Loucy (cell line): ENCODE measurements at regions not wholly inside any gene's neighbourhood (a gene's known extent, or its start where the extent isn't known, plus 50 kb on each side); places are given as distances from the start of the nearest gene placed in this dataset.
A peak's percentile ranks its signal among the peaks of the same experiment; 100 is the strongest.

Experiments used
- H2AFZ ChIP-seq: fragments of 200-600 bp; sonication (generic); 2 replicates; pipeline ENCODE4 v1.6.0; 2016; ENCODE audit warnings: antibody characterized with exemption, mild to moderate bottlenecking, low read length, moderate library complexity
- H3F3A ChIP-seq: fragments of 200-600 bp; 2 replicates; pipeline ENCODE4 v1.6.0; 2016; ENCODE audit warnings: antibody characterized with exemption, low read depth, mild to moderate bottlenecking
- H3K27me3 ChIP-seq: fragments of 200-600 bp; sonication (generic); 2 replicates; pipeline ENCODE4 v1.6.1; 2014; ENCODE audit warnings: low read length, mild to moderate bottlenecking; ENCODE audit not compliant: insufficient read depth, poor library complexity, severe bottlenecking
- H3K36me3 ChIP-seq: fragments of 200-600 bp; sonication (generic); 2 replicates; pipeline ENCODE4 v1.6.1; 2016; ENCODE audit warnings: low read length; ENCODE audit not compliant: insufficient read depth
- H3K4me1 ChIP-seq: fragments of 200-600 bp; sonication (generic); 2 replicates; pipeline ENCODE4 v1.5.1; 2014; ENCODE audit warnings: low read length, mild to moderate bottlenecking; ENCODE audit not compliant: insufficient read depth, poor library complexity, severe bottlenecking
- H3K4me2 ChIP-seq: fragments of 200-600 bp; sonication (generic); 2 replicates; pipeline ENCODE4 v1.6.0; 2014; ENCODE audit warnings: antibody characterized with exemption, low read length, low read depth, mild to moderate bottlenecking; ENCODE audit not compliant: poor library complexity, severe bottlenecking
- H3K4me3 ChIP-seq: fragments of 200-600 bp; sonication (generic); 2 replicates; pipeline ENCODE4 v1.5.1; 2014; ENCODE audit warnings: low read length, mild to moderate bottlenecking, mixed read lengths; ENCODE audit not compliant: poor library complexity, severe bottlenecking
- H3K79me2 ChIP-seq: fragments of 200-600 bp; sonication (generic); 2 replicates; pipeline ENCODE4 v1.6.1; 2014; ENCODE audit warnings: low read length; ENCODE audit not compliant: insufficient read depth
- H3K9ac ChIP-seq: fragments of 200-600 bp; sonication (generic); 2 replicates; pipeline ENCODE4 v1.6.0; 2014; ENCODE audit warnings: mild to moderate bottlenecking, low read depth, low read length, moderate library complexity; ENCODE audit not compliant: poor library complexity, severe bottlenecking
- H3K9me2 ChIP-seq: fragments of 200-600 bp; sonication (generic); replicated peaks from 2 replicates; pipeline ENCODE4 v1.6.1; 2016; ENCODE audit warnings: low read depth, low read length, mixed read lengths
- H3K9me3 ChIP-seq: fragments of 200-600 bp; sonication (generic); 2 replicates; pipeline ENCODE4 v1.6.1; 2014; ENCODE audit warnings: mild to moderate bottlenecking, antibody characterized with exemption, low read length, low read depth; ENCODE audit not compliant: insufficient read depth
- H4K20me1 ChIP-seq: fragments of 200-600 bp; sonication (generic); 2 replicates; pipeline ENCODE4 v1.6.0; 2014; ENCODE audit warnings: antibody characterized with exemption, low read length, mild to moderate bottlenecking; ENCODE audit not compliant: insufficient read depth, poor library complexity, severe bottlenecking
- CTCF ChIP-seq: fragments of 200-600 bp; sonication (generic); conservative IDR thresholded peaks from 2 replicates; pipeline ENCODE4 v1.5.1; 2014; ENCODE audit warnings: mild to moderate bottlenecking, antibody characterized with exemption, low read length
- EZH2phosphoT487 ChIP-seq: fragments of 200-600 bp; IDR thresholded peaks from 2 replicates; pipeline ENCODE4 v1.6.1; 2018; ENCODE audit warnings: antibody characterized with exemption, mild to moderate bottlenecking, moderate library complexity, borderline replicate concordance

- TF ChIP-seq EZH2phosphoT487 = no peak
- no peak for TF ChIP-seq CTCF
- no peaks in the 10 kb centered on the region for H3F3A ChIP-seq
- no peaks in the 10 kb centered on the region for H3K9me2 ChIP-seq
- H2AFZ ChIP-seq = peak overlapping the region; percentile 63
- H3K9me3 ChIP-seq = no peaks in the 10 kb centered on the region
- H3K4me3 ChIP-seq = no peak overlapping the region
- no peak overlapping the region for H3K4me2 ChIP-seq
- peaks cover 18% of the 10 kb centered on the region for H3K4me1 ChIP-seq
- H3K27me3 ChIP-seq = no peaks in the 10 kb centered on the region
- H3K79me2 ChIP-seq = no peaks in the 10 kb centered on the region
- no peaks in the 10 kb centered on the region for H4K20me1 ChIP-seq
- no peak overlapping the region for H3K9ac ChIP-seq
- no peaks in the 10 kb centered on the region for H3K36me3 ChIP-seq
These were observed 222.8 kb upstream of the TLE3 start for GRCh38 chr15:70320482-70320881.

GRCh38 chr15:70320077-70320476, 222.4 kb upstream of the TLE3 start:
- H4K20me1 ChIP-seq = no peaks in the 10 kb centered on the region
- H3K9me3 ChIP-seq = no peaks in the 10 kb centered on the region
- no peak overlapping the region for H3K4me2 ChIP-seq
- H3K4me3 ChIP-seq = no peak overlapping the region
- no peaks in the 10 kb centered on the region for H3K36me3 ChIP-seq
- H3K4me1 ChIP-seq = peaks cover 18% of the 10 kb centered on the region
- H3K79me2 ChIP-seq = no peaks in the 10 kb centered on the region
- H3K27me3 ChIP-seq = no peaks in the 10 kb centered on the region
- H3F3A ChIP-seq = no peaks in the 10 kb centered on the region
- no peak overlapping the region for H3K9ac ChIP-seq
- no peaks in the 10 kb centered on the region for H3K9me2 ChIP-seq
- peak overlapping the region; percentile 63; the same call in 1 of the 2 replicates for H2AFZ ChIP-seq
- TF ChIP-seq CTCF (no peak), EZH2phosphoT487 (no peak)

DNA sequence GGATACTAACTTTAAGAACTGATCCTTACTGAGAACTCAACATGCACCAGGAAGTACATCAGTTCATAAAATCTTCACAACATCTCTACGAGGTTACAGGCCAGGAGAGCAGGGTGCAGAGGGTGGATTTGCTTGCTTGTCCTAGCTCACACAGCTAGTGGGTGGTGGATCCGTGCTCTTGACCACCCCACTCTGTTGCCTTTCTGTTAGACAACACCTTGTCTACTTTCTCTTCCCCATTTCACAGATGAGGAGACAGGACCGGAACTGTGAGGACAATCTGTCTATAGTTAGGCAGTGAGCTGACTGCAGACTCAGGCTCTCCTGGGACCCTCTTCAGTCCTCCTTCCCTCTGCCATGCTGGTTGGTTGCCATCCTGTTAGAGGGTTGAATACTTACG, 221.7 kb upstream of the TLE3 start:
- Histone ChIP-seq H3K4me2 (no peak overlapping the region), H3K36me3 (no peaks in the 10 kb centered on the region), H3K9me3 (no peaks in the 10 kb centered on the region), H3K9ac (no peak overlapping the region), H3K4me3 (no peak overlapping the region), H2AFZ (0 out of 2 replicates have a peak overlapping the region, but pooled peaks have one; percentile 48), H3F3A (no peaks in the 10 kb centered on the region), H3K79me2 (no peaks in the 10 kb centered on the region), H3K27me3 (no peaks in the 10 kb centered on the region), H4K20me1 (no peaks in the 10 kb centered on the region), H3K4me1 (peaks cover 18% of the 10 kb centered on the region), H3K9me2 (no peaks in the 10 kb centered on the region)
- TF ChIP-seq CTCF (no peak), EZH2phosphoT487 (no peak)
